EH (cell line): ENCODE measurements at regions not wholly inside any gene's neighbourhood (a gene's known extent, or its start where the extent isn't known, plus 50 kb on each side); places are given as distances from the start of the nearest gene placed in this dataset.
"Not testable (repeated sequence)": the region's sequence is repeated elsewhere in the genome, so short reads cannot be mapped to it uniquely, and the experiment has no call there.

Experiments used
- DNase-seq: peaks from one replicate; pipeline ENCODE4 v3.0.0-alpha.2; 2015; ENCODE audit warnings: low read depth

DNA sequence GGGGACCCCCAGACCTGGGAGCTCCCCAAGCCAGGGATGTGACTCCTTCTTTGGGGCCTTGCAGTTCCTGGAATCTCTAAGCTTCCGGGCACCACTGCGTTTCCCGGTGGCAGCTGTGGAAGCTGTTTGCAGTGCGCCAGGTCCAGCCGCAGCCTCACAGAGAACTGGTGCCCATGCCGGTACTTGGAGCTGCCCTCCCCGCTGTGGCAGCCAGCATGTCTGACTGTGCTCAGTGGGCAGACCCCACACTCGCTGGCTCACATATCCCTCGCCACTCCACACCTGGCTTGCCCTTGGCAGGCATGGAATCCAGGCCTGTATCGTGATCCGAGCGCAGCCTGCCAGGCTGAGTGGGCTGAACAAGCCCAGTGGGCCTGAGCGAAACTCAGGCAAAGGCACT, 753.2 kb upstream of the PCDH20 start:
- no peak for DNase-seq

DNA sequence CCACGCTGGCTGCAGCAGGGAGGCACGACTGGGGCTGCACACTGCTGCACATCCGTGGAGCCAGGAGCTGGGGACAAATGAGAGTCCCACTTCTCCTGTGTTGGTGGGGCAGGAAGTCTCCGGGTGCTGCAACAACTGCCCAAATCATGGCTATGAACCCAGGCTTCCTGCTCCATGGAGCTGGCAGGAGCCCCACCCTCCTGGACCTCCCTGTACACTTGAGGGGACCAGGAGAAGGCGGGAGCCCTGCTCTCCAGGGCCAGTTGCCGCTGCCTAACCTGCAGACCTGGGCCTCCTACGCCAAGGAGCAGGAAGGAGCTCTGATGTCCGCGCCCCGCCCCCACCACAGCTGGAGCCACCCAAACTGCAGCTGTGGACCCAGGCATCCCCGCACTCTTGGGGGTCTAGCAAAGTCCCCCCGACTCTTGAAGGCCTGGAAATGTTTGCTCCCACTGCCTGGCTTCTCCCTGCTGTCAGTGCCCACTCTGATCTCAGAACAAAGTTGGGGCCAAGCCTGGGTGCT, 752.1 kb upstream of the PCDH20 start:
- DNase-seq, result no peak

DNA sequence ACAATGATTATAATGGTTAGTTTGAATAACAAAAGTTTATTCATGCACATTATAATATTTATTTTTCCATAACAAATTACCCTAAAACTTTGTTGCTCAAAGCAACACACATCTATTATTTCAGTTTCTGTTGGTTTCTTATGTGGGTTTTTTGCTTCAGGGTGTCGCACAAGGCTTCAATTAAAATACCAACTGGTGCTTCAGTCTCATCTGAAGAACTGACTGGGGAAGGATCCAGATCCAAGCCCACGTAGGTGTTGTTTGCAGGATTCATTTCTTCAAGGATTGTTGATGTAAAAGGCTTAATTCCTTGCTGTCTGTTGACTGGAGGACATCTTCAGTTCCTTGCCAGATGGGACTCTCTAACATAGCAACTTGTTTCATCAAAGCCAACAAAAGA, 747.2 kb upstream of the PCDH20 start:
- DNase-seq, result no peak

DNA sequence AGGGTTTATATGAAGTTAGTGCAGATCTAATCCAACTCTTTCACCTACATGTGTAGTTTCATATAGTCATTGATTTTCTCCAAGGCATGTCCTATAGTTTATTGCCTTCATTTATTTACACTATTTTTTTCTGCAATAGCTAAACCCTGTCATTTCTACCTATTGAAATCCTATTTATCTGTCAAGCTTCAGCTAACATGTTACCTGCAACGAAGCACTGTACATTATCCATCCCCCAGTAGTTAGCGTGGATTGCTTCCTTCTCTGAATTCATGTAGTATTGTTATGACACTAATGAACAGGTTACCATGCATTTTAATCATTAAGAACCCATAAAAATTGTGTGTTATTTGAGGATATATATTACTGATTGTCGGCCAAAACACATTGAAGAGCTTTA, 742.9 kb upstream of the PCDH20 start:
- DNase-seq, result no peak

DNA sequence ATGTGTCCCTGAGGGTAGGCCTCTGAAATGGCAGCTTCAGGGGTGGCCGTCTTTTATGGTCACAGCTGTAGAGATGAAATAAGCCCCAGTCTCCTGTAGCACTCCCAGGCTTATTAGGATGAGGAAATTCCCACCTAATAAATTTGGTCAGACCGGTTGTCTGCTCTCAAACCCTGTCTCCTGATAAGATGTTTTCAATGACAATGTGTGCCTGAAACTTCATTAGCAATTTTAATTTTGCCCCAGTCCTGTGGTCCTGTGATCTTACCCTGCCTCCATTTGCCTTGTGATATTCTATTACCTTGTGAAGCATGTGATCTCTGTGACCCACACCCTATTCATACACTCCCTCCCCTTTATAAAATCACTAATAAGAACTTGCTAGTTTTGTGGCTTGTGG, 736.1 kb upstream of the PCDH20 start:
- DNase-seq, result not testable (repeated sequence)

DNA sequence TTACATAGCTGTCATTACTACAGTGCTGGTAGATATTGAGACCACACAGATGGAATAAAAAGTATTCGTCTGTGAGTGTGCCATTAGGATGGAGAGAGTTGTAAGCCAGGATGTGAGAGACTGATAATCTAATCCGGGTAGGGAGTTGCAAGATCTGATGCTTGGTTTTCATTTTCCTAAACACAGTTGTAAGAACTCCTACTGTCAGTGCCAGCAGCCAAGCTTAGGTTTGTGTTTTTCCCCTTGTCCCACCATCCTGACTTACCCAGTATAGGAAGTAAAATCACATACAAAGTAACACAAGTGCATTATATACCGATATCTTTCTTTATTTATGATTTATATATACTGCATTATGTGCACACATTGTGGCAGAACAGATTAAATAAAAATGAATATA, 726.4 kb upstream of the PCDH20 start:
- no peak for DNase-seq

DNA sequence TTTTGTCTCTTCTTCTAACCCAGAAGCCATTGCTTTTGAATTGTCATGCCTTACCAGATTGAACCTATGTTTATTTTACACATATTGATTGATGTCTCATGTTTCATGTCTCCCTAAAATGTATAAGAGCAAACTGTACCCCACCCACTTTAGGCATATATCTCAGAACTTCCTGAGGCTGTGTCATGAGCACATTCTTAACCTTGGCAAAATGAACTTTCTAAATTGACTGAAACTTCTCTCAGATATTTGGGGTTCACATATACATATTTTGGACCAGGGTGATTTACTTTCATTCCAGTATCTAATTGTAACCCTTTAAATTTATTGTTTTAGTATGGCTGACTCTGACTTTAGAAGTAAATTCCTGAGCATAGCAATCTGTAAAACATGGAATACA, 723.9 kb upstream of the PCDH20 start:
- DNase-seq, result no peak

DNA sequence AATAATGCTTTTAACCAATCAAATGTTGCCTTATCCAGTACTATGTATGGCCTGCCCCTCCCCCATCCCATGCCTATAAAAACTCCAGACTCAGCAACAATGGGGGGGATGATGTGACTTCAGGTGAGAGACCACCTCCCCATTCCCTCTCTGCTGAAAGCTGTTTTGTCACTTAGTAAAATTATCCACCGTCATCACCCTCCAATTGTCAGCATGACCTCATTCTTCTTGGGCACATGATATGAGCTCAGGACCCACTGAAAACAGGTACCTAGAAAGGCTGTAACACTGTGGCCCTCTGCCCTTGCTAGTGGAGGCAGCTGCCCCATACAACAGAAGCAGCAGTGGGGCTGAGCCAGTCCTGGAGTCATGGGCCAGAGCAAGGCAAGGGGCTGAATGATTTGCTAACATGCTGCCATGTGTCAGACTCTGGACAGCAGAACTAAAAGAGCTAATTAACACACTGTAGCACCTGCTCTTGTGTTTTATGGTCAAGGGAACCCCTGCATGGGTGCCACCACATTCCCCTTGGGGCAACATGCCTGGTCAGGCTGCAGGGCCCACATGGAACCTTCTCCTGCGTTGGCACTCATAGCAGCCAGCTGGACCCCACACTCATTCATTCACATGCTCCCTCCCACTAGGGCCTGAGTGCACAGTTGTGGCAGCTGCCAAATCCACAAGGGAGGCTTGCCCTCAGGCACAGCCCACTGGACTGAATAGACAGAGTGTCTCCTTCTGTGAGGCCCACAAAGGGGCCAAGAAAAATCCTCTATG, 722.2 kb upstream of the PCDH20 start:
- no peak for DNase-seq

DNA sequence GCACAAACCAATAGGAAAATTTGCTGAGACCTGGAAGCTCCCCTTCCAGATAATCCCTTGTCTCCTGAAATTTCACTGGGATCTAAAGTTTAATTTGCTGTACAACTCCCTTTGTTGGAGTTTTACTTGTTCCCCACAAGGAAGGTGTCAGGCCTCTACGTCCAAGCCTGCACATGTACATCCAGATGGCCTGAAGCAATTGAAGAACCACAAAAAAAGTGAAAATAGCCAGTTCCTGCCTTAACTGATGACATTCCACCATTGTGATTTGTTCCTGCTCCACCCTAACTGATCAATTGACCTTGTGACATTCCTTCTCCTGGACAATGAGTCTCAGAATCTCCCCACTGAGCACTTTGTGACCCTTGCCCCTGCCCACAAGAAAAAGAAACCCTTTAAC, 716.0 kb upstream of the PCDH20 start:
- no peak for DNase-seq

DNA sequence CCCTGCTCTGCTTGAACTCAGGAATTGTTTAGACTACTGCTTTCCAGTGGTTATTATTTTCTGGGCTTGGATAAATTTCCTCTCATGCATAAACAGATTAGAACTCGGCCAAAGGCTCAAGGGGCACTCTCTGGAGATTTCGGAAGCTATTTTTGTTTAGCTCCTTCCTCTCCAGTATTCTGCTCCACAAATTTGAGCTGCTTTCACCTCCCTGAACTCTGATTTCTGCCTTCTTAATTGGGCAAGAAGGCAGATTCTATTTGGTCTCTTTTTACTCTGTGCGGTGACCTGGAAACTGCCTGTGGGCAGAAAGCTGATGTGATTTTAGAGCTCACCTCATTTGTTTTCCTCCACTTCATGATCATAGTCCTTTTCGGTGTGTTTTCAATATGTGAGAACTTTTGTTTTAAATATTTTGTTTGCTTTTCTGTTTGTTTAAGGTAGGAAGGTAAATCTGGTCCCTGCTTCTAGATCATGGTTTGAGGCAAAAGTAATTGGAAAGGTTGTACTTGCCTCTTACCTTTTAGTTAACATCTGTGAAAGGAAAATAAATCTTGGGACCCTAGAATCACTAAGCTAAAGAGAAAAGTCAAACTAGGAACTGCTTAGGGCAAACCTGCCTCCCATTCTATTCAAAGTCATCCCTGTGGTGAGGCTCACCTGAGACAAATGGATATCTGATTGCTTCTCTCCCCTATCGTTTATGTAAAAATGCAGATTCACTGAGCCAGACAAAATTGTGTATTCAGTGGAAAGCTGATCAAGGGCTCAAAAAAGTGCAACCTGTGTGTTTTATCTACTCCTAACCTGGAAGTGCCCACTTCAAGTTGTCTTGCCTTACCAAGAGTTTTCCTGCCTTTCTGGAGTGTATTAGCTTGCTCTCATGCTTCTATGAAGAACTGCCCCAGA, 714.7 kb upstream of the PCDH20 start:
- DNase-seq, result no peak

DNA sequence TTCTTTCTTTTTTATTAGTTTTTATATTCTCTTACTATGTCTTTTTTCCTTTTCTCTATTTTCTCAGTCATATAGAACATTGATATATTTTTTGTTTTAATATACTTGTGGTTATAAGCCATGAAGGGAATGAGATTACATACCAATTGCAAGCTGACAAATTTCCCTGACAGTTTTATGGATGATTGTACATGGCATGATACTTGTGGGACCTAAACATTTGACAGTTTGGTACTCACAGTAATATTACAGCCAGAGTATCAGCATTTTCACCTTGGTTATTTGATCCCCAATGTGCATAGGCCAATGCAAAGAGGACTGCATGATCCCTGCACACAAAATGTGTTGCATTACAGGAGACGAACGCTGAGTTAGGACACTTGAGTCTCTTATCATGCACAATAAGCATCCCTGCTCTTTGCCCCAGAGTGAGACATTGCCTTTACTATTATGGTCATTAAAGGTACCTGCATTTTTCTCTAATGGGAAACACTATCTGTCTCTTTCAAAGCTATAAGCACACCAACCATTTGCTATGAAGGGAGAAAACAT, 713.4 kb upstream of the PCDH20 start:
- no peak for DNase-seq

DNA sequence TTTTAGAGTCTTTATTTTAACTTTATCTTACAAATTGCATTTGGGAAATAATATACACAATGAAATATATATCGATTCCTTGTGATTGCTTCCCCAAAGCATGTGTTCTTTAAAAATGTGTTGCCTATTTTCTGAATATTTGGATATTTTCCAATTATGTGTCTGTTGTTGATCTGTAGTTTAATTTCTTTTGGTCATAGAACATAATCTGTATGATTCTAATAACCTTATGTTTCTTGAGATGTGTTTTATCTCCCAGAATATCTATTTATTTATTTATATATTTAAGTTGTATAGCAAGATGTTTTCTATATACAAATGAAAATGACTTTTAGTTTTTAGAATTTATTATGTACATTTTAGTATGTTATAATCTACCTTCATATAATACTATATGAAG, 710.8 kb upstream of the PCDH20 start:
- no peak for DNase-seq

DNA sequence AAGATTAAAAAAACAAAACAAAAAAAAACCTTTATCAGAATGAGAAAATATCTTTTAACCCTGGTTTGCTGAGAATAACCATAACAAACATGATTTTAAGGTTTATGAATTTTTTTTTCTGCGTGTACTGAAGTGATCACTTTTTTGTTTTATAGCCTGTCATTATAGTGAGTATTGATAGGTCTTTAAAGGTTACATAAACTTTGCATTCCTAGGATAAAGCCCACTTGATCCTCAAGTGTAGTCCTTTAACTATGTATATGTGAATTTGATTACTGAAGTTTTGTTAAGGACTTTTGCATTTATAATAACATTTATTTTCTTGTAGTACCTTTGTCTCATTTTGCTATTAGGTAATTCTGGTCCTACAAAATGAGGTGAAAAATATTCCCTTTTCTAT, 709.8 kb upstream of the PCDH20 start:
- DNase-seq, result no peak

DNA sequence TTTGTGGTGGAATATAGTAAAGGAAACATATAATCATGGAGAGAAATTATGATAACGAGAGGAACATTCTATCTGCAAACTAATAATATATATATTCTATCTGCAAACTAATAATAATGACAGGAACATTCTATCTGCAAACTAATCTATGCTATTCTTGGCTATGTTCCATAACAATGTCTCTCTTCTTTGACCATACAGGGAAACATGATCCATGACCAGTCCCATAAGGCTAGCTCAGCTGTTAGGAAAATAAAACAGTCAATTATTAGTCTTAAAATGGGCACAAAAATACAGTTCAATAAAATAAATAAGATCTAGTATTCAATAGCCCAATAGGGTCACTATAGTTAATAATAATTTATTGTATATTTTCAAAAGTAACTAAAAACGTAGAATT, 707.8 kb upstream of the PCDH20 start:
- no peak for DNase-seq

DNA sequence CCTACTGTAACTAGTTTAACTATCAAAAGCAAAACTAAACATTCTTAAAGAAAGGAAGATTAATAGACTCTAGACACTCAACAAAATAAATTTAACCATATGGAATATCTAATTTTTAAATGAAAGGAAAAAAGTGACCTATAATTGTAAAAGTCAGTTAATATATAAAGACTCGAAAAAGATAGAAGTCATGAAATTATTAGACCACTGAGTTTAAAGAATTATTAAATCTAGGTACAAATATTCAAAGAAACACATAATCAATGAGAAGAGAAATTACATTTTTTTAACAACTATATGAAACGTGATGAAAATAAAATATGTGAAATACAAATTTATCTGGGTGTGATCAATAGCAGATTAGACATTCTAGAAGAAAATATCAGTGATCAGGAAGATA, 706.8 kb upstream of the PCDH20 start:
- no peak for DNase-seq

DNA sequence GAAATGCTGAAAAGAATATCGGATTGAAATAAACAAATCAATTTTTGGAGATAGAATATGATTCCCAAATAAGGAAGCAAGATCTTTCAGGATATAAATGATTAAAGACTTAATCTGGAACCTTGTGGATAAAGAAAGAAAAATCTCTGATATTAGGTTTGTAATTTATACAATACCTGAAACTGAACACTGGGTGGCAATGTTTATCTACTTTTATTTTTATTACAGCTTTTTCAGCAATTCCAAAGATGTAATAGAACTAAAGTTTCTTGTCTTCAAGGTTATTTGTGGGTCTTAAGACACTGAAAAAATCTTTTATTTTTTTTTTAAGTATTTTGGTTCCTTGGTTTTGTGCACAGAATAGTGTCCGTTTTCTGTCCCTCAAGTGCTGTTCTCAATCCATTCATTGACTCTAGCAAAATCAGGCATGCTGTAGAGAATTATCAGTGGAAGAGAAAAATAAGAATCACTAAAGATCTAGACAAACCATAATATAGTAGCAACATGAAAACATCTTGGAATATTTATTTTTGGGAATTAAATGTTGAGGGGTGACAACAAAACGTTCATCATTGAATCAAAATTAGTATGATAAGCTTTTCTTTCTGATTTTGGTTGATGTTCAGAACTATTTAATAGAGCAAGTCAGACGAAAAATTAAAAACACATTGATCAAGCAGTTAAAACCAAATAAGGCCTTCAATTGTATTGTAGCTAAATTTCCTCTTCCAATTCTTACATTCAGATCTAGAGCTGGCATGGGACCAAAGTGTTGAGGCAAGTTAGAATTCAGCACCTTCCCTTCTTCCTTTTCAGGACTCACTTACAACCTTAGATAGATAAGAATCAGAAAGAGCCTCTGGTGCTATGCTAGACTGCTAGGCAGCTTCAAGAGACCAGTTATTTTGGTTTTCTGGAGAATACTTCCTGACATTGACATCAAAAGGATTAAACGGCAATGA, 704.4 kb upstream of the PCDH20 start:
- DNase-seq, result peak; percentile 2

DNA sequence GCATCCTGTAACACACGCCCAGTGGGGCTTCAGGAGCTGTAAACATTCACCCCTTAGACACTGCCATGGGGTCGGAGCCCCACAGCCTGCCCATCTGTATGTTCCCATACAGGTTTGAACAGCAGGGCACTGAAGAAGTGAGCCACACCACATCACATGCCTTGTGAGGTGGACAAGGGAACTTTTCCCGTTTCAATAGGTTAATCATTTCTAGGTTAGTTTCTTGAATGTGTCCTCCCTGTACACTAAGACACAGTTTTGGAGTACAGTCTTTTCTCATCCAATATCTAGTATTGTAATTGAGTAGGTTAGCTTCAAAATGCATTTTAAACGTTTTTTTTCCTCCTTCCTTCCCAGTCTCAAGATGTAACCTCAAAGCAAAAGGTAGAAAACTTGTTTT, 700.2 kb upstream of the PCDH20 start:
- DNase-seq, result no peak

DNA sequence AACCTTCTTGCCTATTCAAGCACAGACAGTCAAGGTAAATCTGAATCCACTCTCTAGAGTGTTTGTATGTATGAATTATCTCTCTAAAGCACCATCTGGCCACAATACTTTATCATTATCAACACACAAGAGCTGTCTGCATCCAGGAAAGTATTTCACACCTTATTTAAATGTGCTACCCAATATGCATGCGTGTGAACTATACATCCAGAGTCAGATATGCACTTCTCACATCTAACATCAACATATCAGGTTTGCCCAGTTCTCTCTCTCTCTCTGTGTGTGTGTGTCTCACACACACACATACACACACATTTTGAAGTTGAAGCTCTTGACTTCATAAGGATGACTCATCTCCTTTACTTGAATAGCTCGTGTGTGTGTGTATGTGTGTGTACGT, 697.5 kb upstream of the PCDH20 start:
- DNase-seq, result no peak

DNA sequence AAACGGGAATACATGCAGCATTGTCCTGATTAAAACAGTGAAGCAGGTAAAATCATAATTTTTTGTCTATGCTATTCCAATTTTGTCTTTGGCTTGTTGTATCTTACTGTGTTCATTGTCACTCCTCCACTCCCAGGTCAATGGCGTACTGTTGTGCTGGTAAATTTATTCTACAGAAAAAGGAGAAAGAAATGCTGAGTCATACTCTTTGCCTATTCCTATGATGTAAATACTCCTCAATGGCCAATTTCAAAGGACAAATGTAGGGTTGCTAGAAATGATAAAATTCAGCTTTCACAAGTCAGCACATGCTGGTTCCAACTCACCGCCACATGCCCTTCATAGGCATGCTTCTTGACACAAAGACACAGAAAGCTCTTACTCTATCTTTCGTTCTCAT, 694.4 kb upstream of the PCDH20 start:
- no peak for DNase-seq

DNA sequence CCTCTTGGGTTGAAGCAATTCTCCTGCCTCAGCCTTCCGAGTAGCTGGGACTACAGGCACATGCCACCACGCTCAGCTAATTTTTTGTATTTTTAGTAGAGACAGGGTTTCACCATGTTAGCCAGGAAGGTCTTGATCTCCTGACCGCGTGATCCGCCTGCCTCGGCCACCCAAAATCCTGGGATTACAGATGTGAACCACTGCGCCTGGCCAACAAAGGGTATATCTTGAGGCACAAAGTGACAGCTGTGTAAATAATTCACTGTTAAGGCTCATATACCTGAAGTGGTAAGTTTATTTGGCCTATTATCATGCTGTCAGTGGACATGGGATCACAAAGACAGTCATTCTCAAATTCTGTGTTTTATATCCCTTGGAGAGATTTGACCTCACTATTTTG, 688.5 kb upstream of the PCDH20 start:
- DNase-seq, result not testable (repeated sequence)

DNA sequence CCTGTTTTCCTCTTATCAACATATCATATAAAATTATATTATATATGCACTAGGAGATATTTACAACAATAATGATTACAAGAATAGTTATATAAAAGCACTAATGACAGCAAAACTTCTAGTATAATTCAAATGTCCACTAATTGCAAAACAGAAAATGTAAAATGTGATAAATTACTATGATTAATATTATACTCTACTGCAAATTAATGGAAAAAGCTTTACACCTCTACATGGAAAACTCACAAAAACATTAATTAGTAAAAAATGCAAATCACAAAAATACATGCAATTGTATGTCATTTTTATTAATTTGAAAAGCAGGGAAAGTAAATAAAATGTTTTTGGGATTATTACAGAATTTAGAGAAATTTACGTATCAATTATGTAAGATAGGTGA, 681.0 kb upstream of the PCDH20 start:
- no peak for DNase-seq

DNA sequence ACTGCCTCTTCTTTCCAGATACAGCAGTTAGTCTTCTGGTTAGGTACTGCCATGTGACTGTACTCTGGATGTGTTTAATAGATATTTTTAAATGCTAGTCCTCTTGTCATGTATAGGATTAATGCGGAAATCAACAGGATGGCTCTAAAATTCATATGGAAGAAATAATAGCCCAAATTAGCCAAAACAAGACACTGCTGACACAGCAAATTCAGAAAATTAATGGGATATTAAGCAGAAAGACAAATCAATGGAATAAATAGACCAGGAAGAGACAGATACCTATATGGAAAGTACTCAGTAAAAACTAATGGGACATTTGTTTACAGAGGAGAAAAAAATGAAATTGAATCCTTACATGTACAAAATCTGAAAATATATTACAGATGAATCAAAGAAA, 679.3 kb upstream of the PCDH20 start:
- DNase-seq, result no peak
